ENCODE measurements at regions not wholly inside any gene's neighbourhood (a gene's known extent, or its start where the extent isn't known, plus 50 kb on each side); places are given as distances from the start of the nearest gene placed in this dataset.

GRCh38 chr20:60108397-60108796, 150.2 kb downstream of the CDH26 start:
- WGBS (ENCODE audit: insufficient coverage), result 80% methylated on average over 1 of the region's 5 CpGs
- Mint-ChIP-seq H3K36me3 (peaks cover 4% of the 10 kb centered on the region), H3K27me3 (peaks cover 2 to 7% of the 10 kb centered on the region in 2 donors), H3K27ac (no peak overlapping the region), H3K4me3 (no peak overlapping the region), H3K9me3 (no peaks in the 10 kb centered on the region), H3K4me1 (no peaks in the 10 kb centered on the region)
- Histone ChIP-seq H3K27me3 (replicated peaks in 1 of 2; ENCODE audit: control insufficient read depth in 2 of 2, extremely low read depth in 1 of 2, insufficient read depth in 2 of 2, low read length in 1 of 2) (peaks cover 0 to 2% of the 10 kb centered on the region in 2 experiments), H3K4me1 (ENCODE audit: control insufficient read depth in 1 of 2, extremely low read depth in 1 of 2, insufficient read depth in 2 of 2, low read length in 2 of 2) (no peaks in the 10 kb centered on the region), H3K4me3 (ENCODE audit: control insufficient read depth in 1 of 2, extremely low read depth in 1 of 2, low read length in 1 of 2) (no peak overlapping the region), H3K27ac (ENCODE audit: low read length) (no peak overlapping the region), H3K36me3 (ENCODE audit: control insufficient read depth in 2 of 2, extremely low read depth in 1 of 2, insufficient read depth in 1 of 2, low read length in 1 of 2) (no peaks in the 10 kb centered on the region), H3K9me3 (no peaks in the 10 kb centered on the region)
- DNase-seq (no peak), ATAC-seq (replicated peaks in 1 of 4) (no peak)
- ChIA-PET CTCF (no interaction called here), POLR2A (no interaction called here)

- Mint-ChIP-seq H3K36me3 (no peaks in the 10 kb centered on the region), H3K4me3 (no peak overlapping the region), H3K4me1 (peaks cover 0 to 5% (median 5%) of the 10 kb centered on the region in 3 donors), H3K27ac (no peak overlapping the region), H3K27me3 (peaks cover 0 to 11% of the 10 kb centered on the region in 2 donors), H3K9me3 (no peaks in the 10 kb centered on the region)
- peak in 2 of 35 experiments; percentile 2 to 22 for DNase-seq
- H3K4me1 ChIP-seq (ENCODE audit: control insufficient read depth in 1 of 2, extremely low read depth in 1 of 2, insufficient read depth in 2 of 2, low read length in 2 of 2), result no peaks in the 10 kb centered on the region
- POLR2A ChIA-PET, result no interaction called here
- no peak overlapping the region for H3K27ac ChIP-seq (ENCODE audit: low read length)
- WGBS (ENCODE audit: insufficient coverage), result 74% methylated on average over 9 of the region's 11 CpGs
- no peak for ATAC-seq (replicated peaks in 1 of 4)
- H3K36me3 ChIP-seq (ENCODE audit: control insufficient read depth in 2 of 2, extremely low read depth in 1 of 2, insufficient read depth in 1 of 2, low read length in 1 of 2), result no peaks in the 10 kb centered on the region
- CTCF ChIA-PET, result no interaction called here
- H3K4me3 ChIP-seq (ENCODE audit: control insufficient read depth in 1 of 2, extremely low read depth in 1 of 2, low read length in 1 of 2), result no peak overlapping the region
- no peaks in the 10 kb centered on the region for H3K9me3 ChIP-seq
- peaks cover 0 to 9% of the 10 kb centered on the region in 2 experiments for H3K27me3 ChIP-seq (replicated peaks in 1 of 2; ENCODE audit: control insufficient read depth in 2 of 2, extremely low read depth in 1 of 2, insufficient read depth in 2 of 2, low read length in 1 of 2)
Measured at GRCh38 chr20:60113024-60113724, 155.0 kb downstream of the CDH26 start.

- 89% methylated on average over 4 of the region's 6 CpGs for WGBS (ENCODE audit: insufficient coverage)
- peaks cover 0 to 11% of the 10 kb centered on the region in 2 donors for H3K27me3 Mint-ChIP-seq
- DNase-seq (no peak), ATAC-seq (replicated peaks in 1 of 4) (no peak)
- no peak overlapping the region for H3K4me3 ChIP-seq (ENCODE audit: control insufficient read depth in 1 of 2, extremely low read depth in 1 of 2, low read length in 1 of 2)
- no peaks in the 10 kb centered on the region for H3K36me3 ChIP-seq (ENCODE audit: control insufficient read depth in 2 of 2, extremely low read depth in 1 of 2, insufficient read depth in 1 of 2, low read length in 1 of 2)
- peaks cover 0 to 5% (median 5%) of the 10 kb centered on the region in 3 donors for H3K4me1 Mint-ChIP-seq
- H3K9me3 Mint-ChIP-seq, result no peaks in the 10 kb centered on the region
- H3K9me3 ChIP-seq, result no peaks in the 10 kb centered on the region
- peaks cover 0 to 10% of the 10 kb centered on the region in 2 experiments for H3K27me3 ChIP-seq (replicated peaks in 1 of 2; ENCODE audit: control insufficient read depth in 2 of 2, extremely low read depth in 1 of 2, insufficient read depth in 2 of 2, low read length in 1 of 2)
- CTCF ChIA-PET, result no interaction called here
- no peak overlapping the region for H3K4me3 Mint-ChIP-seq
- H3K27ac Mint-ChIP-seq, result no peak overlapping the region
- POLR2A ChIA-PET, result no interaction called here
- H3K27ac ChIP-seq (ENCODE audit: low read length), result no peak overlapping the region
- H3K36me3 Mint-ChIP-seq, result no peaks in the 10 kb centered on the region
- no peaks in the 10 kb centered on the region for H3K4me1 ChIP-seq (ENCODE audit: control insufficient read depth in 1 of 2, extremely low read depth in 1 of 2, insufficient read depth in 2 of 2, low read length in 2 of 2)
Measured at GRCh38 chr20:60113771-60114170, 155.5 kb downstream of the CDH26 start.

- no peaks in the 10 kb centered on the region for H3K4me1 ChIP-seq (ENCODE audit: control insufficient read depth in 1 of 2, extremely low read depth in 1 of 2, insufficient read depth in 2 of 2, low read length in 2 of 2)
- WGBS (ENCODE audit: insufficient coverage), result 86% methylated on average over 4 of the region's 6 CpGs
- POLR2A ChIA-PET, result interaction anchor here in 1 of 2 donors (0.8 kb wide), 1 partner anchor 61 kb away, joined by 4 read pairs; no protein-coding TSS in a partner anchor
Measured at GRCh38 chr20:60115451-60115850, 157.2 kb downstream of the CDH26 start.

GRCh38 chr20:60116128-60116909, 158.1 kb downstream of the CDH26 start:
- WGBS (ENCODE audit: insufficient coverage), result 82% methylated on average over 13 of the region's 18 CpGs
- CTCF ChIA-PET, result no interaction called here

More at GRCh38 chr20:60115451-60115850, 157.2 kb downstream of the CDH26 start:
- Mint-ChIP-seq H3K4me1 (peaks cover 0 to 5% (median 5%) of the 10 kb centered on the region in 3 donors), H3K27ac (no peak overlapping the region), H3K4me3 (no peak overlapping the region), H3K9me3 (no peaks in the 10 kb centered on the region), H3K36me3 (no peaks in the 10 kb centered on the region), H3K27me3 (peaks cover 0 to 16% of the 10 kb centered on the region in 2 donors)
- H3K36me3 ChIP-seq (ENCODE audit: control insufficient read depth in 2 of 2, extremely low read depth in 1 of 2, insufficient read depth in 1 of 2, low read length in 1 of 2), result no peaks in the 10 kb centered on the region
- no peaks in the 10 kb centered on the region for H3K9me3 ChIP-seq
- DNase-seq (no peak), ATAC-seq (replicated peaks in 1 of 4) (no peak)
- H3K27me3 ChIP-seq (replicated peaks in 1 of 2; ENCODE audit: control insufficient read depth in 2 of 2, extremely low read depth in 1 of 2, insufficient read depth in 2 of 2, low read length in 1 of 2), result peaks cover 0 to 10% of the 10 kb centered on the region in 2 experiments
- no peak overlapping the region for H3K27ac ChIP-seq (ENCODE audit: low read length)
- H3K4me3 ChIP-seq (ENCODE audit: control insufficient read depth in 1 of 2, extremely low read depth in 1 of 2, low read length in 1 of 2), result no peak overlapping the region
- CTCF ChIA-PET, result interaction anchor here in 1 of 2 donors (0.5 kb wide), 1 partner anchor 27 kb away, joined by 5 read pairs; no protein-coding TSS in a partner anchor

DNA sequence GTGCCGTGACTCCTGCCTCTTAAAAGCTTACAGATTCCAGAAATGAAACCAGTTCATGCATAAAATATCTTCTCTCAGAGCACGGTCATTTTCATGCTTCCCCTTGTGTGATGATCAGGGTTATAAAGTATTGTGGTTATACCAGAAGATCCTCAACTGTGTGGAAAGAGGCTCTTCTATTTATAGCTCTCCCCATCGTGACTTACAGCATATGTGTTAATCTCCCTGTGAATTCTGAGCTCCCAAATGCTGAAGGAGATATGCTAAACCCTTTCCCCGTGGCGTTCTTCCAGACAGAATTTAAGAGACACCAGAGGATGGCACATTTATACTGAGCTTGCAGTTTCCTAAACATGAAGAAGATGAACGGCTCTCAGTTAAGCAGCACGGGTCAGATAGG, 158.8 kb downstream of the CDH26 start:
- H3K27ac Mint-ChIP-seq, result no peak overlapping the region
- DNase-seq, result no peak
- H3K4me3 Mint-ChIP-seq, result no peak overlapping the region
- POLR2A ChIA-PET, result no interaction called here
- H3K4me1 Mint-ChIP-seq, result peaks cover 0 to 5% (median 5%) of the 10 kb centered on the region in 3 donors
- H3K4me1 ChIP-seq (ENCODE audit: control insufficient read depth in 1 of 2, extremely low read depth in 1 of 2, insufficient read depth in 2 of 2, low read length in 2 of 2), result no peaks in the 10 kb centered on the region
- H3K4me3 ChIP-seq (ENCODE audit: control insufficient read depth in 1 of 2, extremely low read depth in 1 of 2, low read length in 1 of 2), result no peak overlapping the region
- H3K9me3 Mint-ChIP-seq, result no peaks in the 10 kb centered on the region
- no peaks in the 10 kb centered on the region for H3K9me3 ChIP-seq
- H3K36me3 Mint-ChIP-seq, result no peaks in the 10 kb centered on the region
- H3K27ac ChIP-seq (ENCODE audit: low read length), result no peak overlapping the region
- WGBS (ENCODE audit: insufficient coverage), result 13% methylated on average over 4 of the region's 7 CpGs
- peaks cover 0 to 16% of the 10 kb centered on the region in 2 donors for H3K27me3 Mint-ChIP-seq
- H3K36me3 ChIP-seq (ENCODE audit: control insufficient read depth in 2 of 2, extremely low read depth in 1 of 2, insufficient read depth in 1 of 2, low read length in 1 of 2), result no peaks in the 10 kb centered on the region
- H3K27me3 ChIP-seq (replicated peaks in 1 of 2; ENCODE audit: control insufficient read depth in 2 of 2, extremely low read depth in 1 of 2, insufficient read depth in 2 of 2, low read length in 1 of 2), result peaks cover 0 to 12% of the 10 kb centered on the region in 2 experiments
- no peak for ATAC-seq (replicated peaks in 1 of 4)
- CTCF ChIA-PET, result no interaction called here

More at GRCh38 chr20:60116128-60116909, 158.1 kb downstream of the CDH26 start:
- Histone ChIP-seq H3K9me3 (no peaks in the 10 kb centered on the region), H3K27ac (ENCODE audit: low read length) (no peak overlapping the region), H3K4me3 (ENCODE audit: control insufficient read depth in 1 of 2, extremely low read depth in 1 of 2, low read length in 1 of 2) (no peak overlapping the region), H3K27me3 (replicated peaks in 1 of 2; ENCODE audit: control insufficient read depth in 2 of 2, extremely low read depth in 1 of 2, insufficient read depth in 2 of 2, low read length in 1 of 2) (peaks cover 0 to 12% of the 10 kb centered on the region in 2 experiments), H3K4me1 (ENCODE audit: control insufficient read depth in 1 of 2, extremely low read depth in 1 of 2, insufficient read depth in 2 of 2, low read length in 2 of 2) (no peaks in the 10 kb centered on the region), H3K36me3 (ENCODE audit: control insufficient read depth in 2 of 2, extremely low read depth in 1 of 2, insufficient read depth in 1 of 2, low read length in 1 of 2) (no peaks in the 10 kb centered on the region)
- H3K9me3 Mint-ChIP-seq, result no peaks in the 10 kb centered on the region
- DNase-seq, result no peak
- peaks cover 0 to 5% (median 5%) of the 10 kb centered on the region in 3 donors for H3K4me1 Mint-ChIP-seq
- no peak overlapping the region for H3K4me3 Mint-ChIP-seq
- POLR2A ChIA-PET, result no interaction called here
- no peak for ATAC-seq (replicated peaks in 1 of 4)
- H3K27ac Mint-ChIP-seq, result no peak overlapping the region
- H3K36me3 Mint-ChIP-seq, result no peaks in the 10 kb centered on the region
- peaks cover 0 to 16% of the 10 kb centered on the region in 2 donors for H3K27me3 Mint-ChIP-seq

Data from T-cell (primary cell).